Neural cell (in vitro differentiated cells): ENCODE measurements at regions not wholly inside any gene's neighbourhood (a gene's known extent, or its start where the extent isn't known, plus 50 kb on each side); places are given as distances from the start of the nearest gene placed in this dataset.

Source experiments
- EZH2 ChIP-seq: fragments of 200-600, 300-800 bp; shearing (Covaris generic), sonication (generic); IDR thresholded peaks from 2 replicates; pipeline ENCODE4 v1.6.1; 2014; ENCODE audit warnings: antibody characterized with exemption, low read length, borderline replicate concordance, mild to moderate bottlenecking; ENCODE audit not compliant: insufficient read depth, poor library complexity, severe bottlenecking
- TAF1 ChIP-seq: IDR thresholded peaks from 2 replicates; pipeline ENCODE4 v1.6.1; 2012; ENCODE audit warnings: low read depth
- TF ChIP-seq, protein P1 (sequence below): fragments of 450-650 bp; IDR thresholded peaks from 2 replicates; pipeline ENCODE4 v1.5.1; 2014; ENCODE audit warnings: antibody characterized with exemption, mild to moderate bottlenecking, moderate library complexity; ENCODE audit not compliant: poor library complexity, severe bottlenecking

DNA sequence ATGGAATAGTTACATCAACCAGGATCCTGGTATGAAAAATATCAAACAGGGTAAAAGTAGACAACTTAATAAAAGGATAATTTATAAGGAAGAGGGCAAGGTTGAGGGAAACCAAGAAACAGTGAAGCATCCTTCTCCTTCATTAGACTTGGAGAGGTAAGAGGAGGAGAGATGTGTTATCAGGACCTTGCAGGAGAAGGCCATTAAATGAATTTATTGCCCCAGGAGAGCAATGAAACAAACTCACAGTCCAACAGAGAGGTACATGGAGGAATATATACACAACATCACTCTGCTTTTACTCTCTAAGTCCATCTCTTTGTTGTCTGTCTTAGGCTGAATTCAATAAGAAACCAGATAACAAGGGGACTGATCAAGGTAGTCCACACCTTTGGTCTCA is 966.2 kb downstream of the SORCS1 start:
- TF ChIP-seq, protein P1, sequence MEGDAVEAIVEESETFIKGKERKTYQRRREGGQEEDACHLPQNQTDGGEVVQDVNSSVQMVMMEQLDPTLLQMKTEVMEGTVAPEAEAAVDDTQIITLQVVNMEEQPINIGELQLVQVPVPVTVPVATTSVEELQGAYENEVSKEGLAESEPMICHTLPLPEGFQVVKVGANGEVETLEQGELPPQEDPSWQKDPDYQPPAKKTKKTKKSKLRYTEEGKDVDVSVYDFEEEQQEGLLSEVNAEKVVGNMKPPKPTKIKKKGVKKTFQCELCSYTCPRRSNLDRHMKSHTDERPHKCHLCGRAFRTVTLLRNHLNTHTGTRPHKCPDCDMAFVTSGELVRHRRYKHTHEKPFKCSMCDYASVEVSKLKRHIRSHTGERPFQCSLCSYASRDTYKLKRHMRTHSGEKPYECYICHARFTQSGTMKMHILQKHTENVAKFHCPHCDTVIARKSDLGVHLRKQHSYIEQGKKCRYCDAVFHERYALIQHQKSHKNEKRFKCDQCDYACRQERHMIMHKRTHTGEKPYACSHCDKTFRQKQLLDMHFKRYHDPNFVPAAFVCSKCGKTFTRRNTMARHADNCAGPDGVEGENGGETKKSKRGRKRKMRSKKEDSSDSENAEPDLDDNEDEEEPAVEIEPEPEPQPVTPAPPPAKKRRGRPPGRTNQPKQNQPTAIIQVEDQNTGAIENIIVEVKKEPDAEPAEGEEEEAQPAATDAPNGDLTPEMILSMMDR = no peak
- no peak for TF ChIP-seq TAF1
- no peak for TF ChIP-seq EZH2
